ENCODE measurements at regions not wholly inside any gene's neighbourhood (a gene's known extent, or its start where the extent isn't known, plus 50 kb on each side); places are given as distances from the start of the nearest gene placed in this dataset.

GRCh38 chr12:83185241-83185640 is 498.5 kb downstream of the TMTC2 start:
- TF ChIP-seq CTCF (IDR thresholded peaks at IDR 0.05; ENCODE audit: insufficient read depth, low read depth, low read length) (no peak), EZH2 (IDR thresholded peaks at IDR 0.05; ENCODE audit: insufficient read depth, low read length) (no peak)

Data from astrocyte (in vitro differentiated cells and primary cell).